Pancreas (tissue), 10 donors: ENCODE measurements at regions not wholly inside any gene's neighbourhood (a gene's known extent, or its start where the extent isn't known, plus 50 kb on each side); places are given as distances from the start of the nearest gene placed in this dataset.
A peak's percentile ranks its signal among the peaks of the same experiment; 100 is the strongest.

Source experiments
- ATAC-seq, 4 donors: fragments of 200-7000 bp; cut with Tn5 transposase; one replicate each; pipeline versions ENCODE4 v1.8.0 to v1.9.1; 2020; ENCODE audit warnings: mild to moderate bottlenecking in 4 of 4, moderate library complexity in 4 of 4
- DNase-seq, 6 donors: peaks; one replicate each; pipeline ENCODE4 v3.0.0-alpha.2; 2020
- FAIRE-seq: peaks from 2 replicates; lab custom pipeline; 2012; peaks lifted over from hg19 to GRCh38; lab: Jason Lieb, UNC
- H3K27ac ChIP-seq, 4 donors: fragments of 200-600 bp; sonication (generic); 1 replicate in 3 of 4; 2 replicates in 1 of 4; pipeline versions ENCODE4 v1.5.0 to v1.8.0; 2020
- H3K27me3 ChIP-seq, 4 donors: fragments of 200-600 bp; one replicate each; pipeline ENCODE4 v1.8.0; 2021
- H3K36me3 ChIP-seq, 3 donors: fragments of 200-600 bp; sonication (generic) in 1 of 3; one replicate each; pipeline versions ENCODE4 v1.5.0 to v1.8.0; 2020 to 2021
- H3K4me1 ChIP-seq, 3 donors: fragments of 200-600 bp; one replicate each; pipeline ENCODE4 v1.8.0; 2021
- H3K4me3 ChIP-seq, 4 donors: fragments of 200-600 bp; sonication (generic) in 2 of 4; one replicate each; pipeline versions ENCODE4 v1.5.0 to v1.8.0; 2020 to 2021
- H3K9me3 ChIP-seq, 4 donors: fragments of 200-600 bp; one replicate each; pipeline ENCODE4 v1.8.0; 2021
- WGBS, 2 donors: extraction: QIAGEN DNeasy Blood & Tissue Kit; methylation state at CpG; one replicate each; pipeline ENCODE4 v1.1.7; 2013; 5-methylcytosine and 5-hydroxymethylcytosine counted together
- intact Hi-C, 3 donors: fragments of 100-400 bp; cut with DNase I; formaldehyde crosslinking; loops; one replicate each; pipeline versions ENCODE4 v1.11.1 to v1.14.2; 2022
- TF ChIP-seq, protein P1 (sequence below), 4 donors: fragments of 200-600 bp; sonication (generic) in 3 of 4; IDR thresholded peaks; one replicate each; pipeline versions ENCODE4 v1.5.0 to v1.8.0; 2021; ENCODE audit warnings: antibody characterized with exemption in 4 of 4
- donor health status: healthy with polysubstance abuse.
- donor health status: DM: no; HTN: no; CAD: no; lungs with moderate emphysema.
- donor health status: DM: no; HTN: no; CAD: no.
- donor health status: control.
- donor health status: control.
- donor health status: Bipolar disorder and iron deficiency.
- donor health status: DM: yes; HTN: yes; CAD: no.
- donor health status: DM: no; HTN: no; CAD: no.
- donor health status: DM: no; HTN: no; CAD: no.
- donor health status: DM: yes; HTN: yes; CAD: no.

DNA sequence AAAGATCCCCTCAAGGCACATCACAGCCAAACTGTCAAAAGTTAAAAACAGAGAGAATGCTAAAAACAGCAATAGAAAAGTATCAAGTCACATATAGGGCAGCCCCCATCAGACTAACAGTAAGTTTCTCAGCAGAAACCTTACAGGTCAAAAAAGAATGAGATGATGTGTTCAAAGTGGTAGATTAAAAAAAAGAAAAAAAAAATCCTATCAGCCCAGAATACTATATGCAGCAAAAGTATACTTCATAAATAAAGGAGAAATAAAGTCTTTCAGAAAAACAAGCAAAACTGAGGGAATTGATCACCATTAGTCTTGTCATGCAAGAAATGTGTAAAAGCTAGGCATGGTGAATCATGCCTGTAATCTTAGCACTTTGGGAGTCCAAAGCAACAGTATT lies 99.9 kb upstream of the RAD23B start:
- no peak for DNase-seq

DNA sequence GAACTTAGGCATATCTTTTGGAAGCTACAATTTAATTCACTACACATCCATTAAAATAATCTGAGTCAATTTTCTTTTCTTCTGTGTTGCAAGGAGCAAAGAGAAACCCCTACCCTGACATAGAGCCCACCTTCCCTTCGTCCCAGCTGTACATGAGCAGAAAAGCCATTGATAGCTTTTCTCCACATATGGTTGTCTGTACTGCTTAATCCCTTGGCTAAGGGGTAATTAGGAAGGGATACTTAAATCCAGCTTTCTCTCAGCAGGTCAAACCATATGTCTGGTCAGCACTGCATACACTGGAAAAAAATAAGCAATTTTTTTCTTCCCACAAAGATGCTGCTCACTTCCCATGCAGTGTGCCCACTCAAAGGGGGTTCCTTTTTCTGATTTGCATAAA lies 94.7 kb upstream of the RAD23B start:
- DNase-seq (no peak), ATAC-seq (no peak), FAIRE-seq (no peak)
- no peaks in the 10 kb centered on the region for H3K36me3 ChIP-seq
- H3K27ac ChIP-seq: no peak overlapping the region
- no peaks in the 10 kb centered on the region for H3K9me3 ChIP-seq
- no peaks in the 10 kb centered on the region for H3K27me3 ChIP-seq
- H3K4me3 ChIP-seq: no peak overlapping the region
- WGBS, 2 donors: 70 to 86% methylated on average over 1 of the region's 1 CpG
- no peaks in the 10 kb centered on the region for H3K4me1 ChIP-seq
- TF ChIP-seq, protein P1, sequence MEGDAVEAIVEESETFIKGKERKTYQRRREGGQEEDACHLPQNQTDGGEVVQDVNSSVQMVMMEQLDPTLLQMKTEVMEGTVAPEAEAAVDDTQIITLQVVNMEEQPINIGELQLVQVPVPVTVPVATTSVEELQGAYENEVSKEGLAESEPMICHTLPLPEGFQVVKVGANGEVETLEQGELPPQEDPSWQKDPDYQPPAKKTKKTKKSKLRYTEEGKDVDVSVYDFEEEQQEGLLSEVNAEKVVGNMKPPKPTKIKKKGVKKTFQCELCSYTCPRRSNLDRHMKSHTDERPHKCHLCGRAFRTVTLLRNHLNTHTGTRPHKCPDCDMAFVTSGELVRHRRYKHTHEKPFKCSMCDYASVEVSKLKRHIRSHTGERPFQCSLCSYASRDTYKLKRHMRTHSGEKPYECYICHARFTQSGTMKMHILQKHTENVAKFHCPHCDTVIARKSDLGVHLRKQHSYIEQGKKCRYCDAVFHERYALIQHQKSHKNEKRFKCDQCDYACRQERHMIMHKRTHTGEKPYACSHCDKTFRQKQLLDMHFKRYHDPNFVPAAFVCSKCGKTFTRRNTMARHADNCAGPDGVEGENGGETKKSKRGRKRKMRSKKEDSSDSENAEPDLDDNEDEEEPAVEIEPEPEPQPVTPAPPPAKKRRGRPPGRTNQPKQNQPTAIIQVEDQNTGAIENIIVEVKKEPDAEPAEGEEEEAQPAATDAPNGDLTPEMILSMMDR (IDR thresholded peaks at IDR 0.05): no peak
- intact Hi-C loops: no loop called here

More for the DNA sequence above, 99.9 kb upstream of the RAD23B start:
- Histone ChIP-seq H3K27ac (no peak overlapping the region), H3K4me1 (no peaks in the 10 kb centered on the region), H3K27me3 (no peaks in the 10 kb centered on the region), H3K9me3 (no peaks in the 10 kb centered on the region), H3K4me3 (no peak overlapping the region), H3K36me3 (no peaks in the 10 kb centered on the region)
- FAIRE-seq (no peak), ATAC-seq (no peak)
- intact Hi-C loops: no loop called here
- TF ChIP-seq, protein P1 (IDR thresholded peaks at IDR 0.05): no peak

DNA sequence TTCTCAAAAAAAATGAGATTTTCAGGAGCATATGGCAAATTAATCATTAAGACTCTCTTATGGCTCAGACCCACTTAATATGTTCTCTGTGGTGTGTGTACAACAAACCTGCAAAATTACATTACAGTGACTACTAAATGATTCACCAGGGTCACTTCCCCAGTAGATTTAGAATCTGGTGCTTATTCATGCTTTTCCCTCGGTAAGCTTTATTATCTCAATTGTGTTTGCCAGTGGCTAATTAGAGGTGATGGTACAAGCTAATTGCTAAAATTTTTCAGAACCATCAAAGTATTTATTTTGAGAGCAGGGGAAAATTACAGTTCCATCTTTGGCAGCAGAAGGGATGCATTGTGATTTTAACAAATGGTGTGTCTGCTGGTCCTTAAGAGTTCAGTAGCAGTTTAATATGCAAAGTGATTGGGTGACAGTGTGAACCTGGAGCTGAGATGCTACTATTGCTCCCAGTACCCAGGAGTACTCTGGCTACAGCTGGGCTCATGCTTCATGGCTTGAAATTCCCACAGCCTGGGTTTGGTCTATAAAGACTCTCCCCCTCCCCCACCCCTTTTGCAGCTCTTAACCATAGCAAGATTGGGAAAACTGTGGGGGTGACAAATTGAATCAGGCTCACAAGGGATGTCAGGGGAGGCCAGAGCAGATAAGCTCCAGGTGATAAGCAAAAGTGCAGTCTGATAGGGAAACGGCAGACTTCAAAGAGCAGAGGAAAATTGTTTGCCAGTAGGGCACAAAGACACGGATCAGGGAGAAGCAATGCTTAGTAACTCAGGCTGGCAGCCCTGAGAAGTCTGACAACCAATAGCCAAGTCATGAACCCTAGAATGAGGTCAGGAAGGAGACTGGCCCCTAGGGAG lies 92.8 kb upstream of the RAD23B start:
- no peak for FAIRE-seq
- Histone ChIP-seq H3K27me3 (no peaks in the 10 kb centered on the region), H3K4me1 (no peaks in the 10 kb centered on the region), H3K27ac (no peak overlapping the region), H3K4me3 (no peak overlapping the region), H3K36me3 (no peaks in the 10 kb centered on the region), H3K9me3 (no peaks in the 10 kb centered on the region)
- 23 to 24% methylated on average over 3 of the region's 3 CpGs for WGBS, 2 donors
- peak in 1 of 4 donors; percentile 22 for ATAC-seq
- DNase-seq: no peak
- TF ChIP-seq, protein P1 (IDR thresholded peaks at IDR 0.05): no peak
- intact Hi-C loops: no loop called here

DNA sequence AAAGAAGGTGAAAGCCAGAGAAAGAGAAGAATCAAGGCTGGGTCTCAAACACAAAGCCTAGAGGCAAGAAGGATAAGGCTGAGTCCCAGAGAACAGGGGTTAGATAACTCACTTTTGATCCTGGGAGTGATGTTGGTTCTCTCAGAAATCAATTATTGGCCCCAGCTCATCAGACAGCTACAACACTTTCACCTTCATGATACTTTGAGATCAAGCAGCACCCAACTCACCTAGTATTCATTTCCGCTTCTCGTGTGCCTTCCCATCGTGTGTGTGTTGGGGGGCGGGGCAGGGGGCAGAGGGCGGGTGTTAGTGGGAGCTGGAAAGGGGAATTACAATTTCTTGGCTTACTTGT lies 92.2 kb upstream of the RAD23B start:
- H3K27me3 ChIP-seq: no peaks in the 10 kb centered on the region
- 68 to 83% methylated on average over 5 of the region's 5 CpGs for WGBS, 2 donors
- DNase-seq (no peak), ATAC-seq (no peak), FAIRE-seq (no peak)
- TF ChIP-seq, protein P1 (IDR thresholded peaks at IDR 0.05): no peak
- H3K36me3 ChIP-seq: no peaks in the 10 kb centered on the region
- H3K4me3 ChIP-seq: no peak overlapping the region
- no peak overlapping the region for H3K27ac ChIP-seq
- no peaks in the 10 kb centered on the region for H3K4me1 ChIP-seq
- intact Hi-C loops: no loop called here
- no peaks in the 10 kb centered on the region for H3K9me3 ChIP-seq

DNA sequence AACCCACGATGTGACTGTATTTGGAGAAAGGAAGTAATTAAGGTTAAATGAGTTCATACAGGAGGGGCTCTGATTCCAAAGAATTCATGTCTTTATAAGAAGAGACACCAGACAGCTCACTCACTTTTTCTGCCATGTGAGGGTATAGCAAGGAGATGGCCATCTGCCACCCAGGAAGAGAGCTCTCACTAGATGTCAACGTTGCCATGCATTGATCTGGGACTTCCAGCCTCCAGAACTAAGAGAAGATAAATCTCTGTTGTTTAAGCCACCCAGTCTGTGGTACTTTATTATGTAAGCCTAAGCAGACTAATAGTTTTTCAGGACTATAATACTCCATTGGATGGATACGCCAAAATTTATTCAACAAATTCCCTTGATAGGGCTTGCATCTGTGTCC lies 89.8 kb upstream of the RAD23B start:
- H3K27me3 ChIP-seq: no peaks in the 10 kb centered on the region
- H3K36me3 ChIP-seq: no peaks in the 10 kb centered on the region
- TF ChIP-seq, protein P1 (IDR thresholded peaks at IDR 0.05): no peak
- intact Hi-C loops: no loop called here
- no peak overlapping the region for H3K4me3 ChIP-seq
- DNase-seq: no peak
- no peak for FAIRE-seq
- no peak for ATAC-seq
- no peak overlapping the region for H3K27ac ChIP-seq
- WGBS, 2 donors: 54 to 58% methylated on average over 3 of the region's 3 CpGs
- no peaks in the 10 kb centered on the region for H3K4me1 ChIP-seq
- no peaks in the 10 kb centered on the region for H3K9me3 ChIP-seq
